Ureter (tissue), 1 donor: ENCODE measurements at regions not wholly inside any gene's neighbourhood (a gene's known extent, or its start where the extent isn't known, plus 50 kb on each side); places are given as distances from the start of the nearest gene placed in this dataset.

Experiments used
- DNase-seq: peaks from one replicate; pipeline ENCODE4 v3.0.0-alpha.2; 2020; ENCODE audit warnings: low spot score
- donor health status: DM: yes; HTN: yes; CAD: no.

DNA sequence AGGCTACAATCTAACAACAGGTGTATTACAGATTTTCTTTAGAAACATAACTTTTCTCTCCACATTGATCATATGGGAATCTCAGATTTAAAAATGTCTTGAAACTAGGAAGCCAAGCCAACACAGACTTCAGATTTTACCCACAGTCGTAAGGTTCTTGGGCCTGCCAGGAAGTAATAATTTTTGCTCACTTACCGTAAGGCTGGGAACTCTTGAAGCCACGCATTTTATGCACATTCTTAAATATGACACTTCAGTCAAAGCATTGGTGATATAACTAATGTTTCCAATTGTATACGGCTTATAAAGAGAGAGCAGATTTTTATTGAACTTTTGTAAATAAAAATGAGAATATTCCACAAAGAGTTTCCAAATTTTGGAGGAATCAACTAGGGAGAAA lies 328.9 kb upstream of the TRPC7 start:
- DNase-seq, result no peak

DNA sequence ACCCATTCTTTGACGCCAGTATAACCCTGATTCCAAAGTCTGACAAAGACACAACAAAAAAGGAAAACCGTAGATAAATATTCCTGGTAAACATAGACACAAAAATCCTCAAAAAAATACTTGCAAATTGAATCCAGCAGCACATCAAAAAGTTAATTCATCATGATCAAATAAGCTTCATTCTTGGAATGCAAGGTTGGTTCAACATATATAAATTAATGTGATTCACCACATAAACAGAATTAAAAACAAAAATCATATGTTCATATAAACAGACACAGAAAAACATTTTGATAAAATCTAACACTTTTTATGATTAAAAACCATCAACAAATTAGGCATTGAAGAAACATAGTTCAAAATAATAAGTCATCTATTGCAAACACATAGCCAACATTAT lies 324.2 kb upstream of the TRPC7 start:
- no peak for DNase-seq

DNA sequence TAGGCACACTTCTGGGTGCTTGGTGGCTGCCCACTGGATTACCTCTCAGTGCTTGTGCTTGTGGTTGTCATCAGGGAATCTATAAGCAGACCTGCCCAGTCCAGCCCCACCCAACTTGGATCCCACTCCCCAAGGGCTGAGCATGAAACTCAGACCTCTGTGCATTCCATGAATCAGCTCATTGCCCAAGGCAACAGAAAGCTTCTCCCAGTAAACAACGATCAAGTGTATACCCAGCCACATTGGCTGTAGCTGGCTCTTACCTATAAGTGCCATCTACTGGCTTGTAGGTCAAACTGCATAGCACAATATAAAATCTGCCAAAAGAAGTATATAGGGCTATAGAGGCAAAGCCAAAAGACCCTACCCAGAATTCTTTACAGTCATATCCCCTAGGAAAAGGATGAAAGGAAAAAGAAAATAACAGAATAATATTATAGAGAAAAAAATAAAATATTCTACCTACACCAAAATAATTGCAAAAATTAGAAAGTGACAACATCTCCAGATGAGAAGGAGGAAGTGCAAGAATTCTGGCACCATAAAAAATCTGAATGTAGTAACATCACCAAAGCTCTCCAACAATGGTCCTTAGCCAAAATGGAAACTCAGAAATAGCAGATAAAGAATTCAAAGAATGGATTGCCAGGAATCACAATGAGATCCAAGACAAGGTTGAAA lies 321.0 kb upstream of the TRPC7 start:
- no peak for DNase-seq

- no peak for DNase-seq
These were observed 317.6 kb upstream of the TRPC7 start for GRCh38 chr5:136682986-136683385.

DNA sequence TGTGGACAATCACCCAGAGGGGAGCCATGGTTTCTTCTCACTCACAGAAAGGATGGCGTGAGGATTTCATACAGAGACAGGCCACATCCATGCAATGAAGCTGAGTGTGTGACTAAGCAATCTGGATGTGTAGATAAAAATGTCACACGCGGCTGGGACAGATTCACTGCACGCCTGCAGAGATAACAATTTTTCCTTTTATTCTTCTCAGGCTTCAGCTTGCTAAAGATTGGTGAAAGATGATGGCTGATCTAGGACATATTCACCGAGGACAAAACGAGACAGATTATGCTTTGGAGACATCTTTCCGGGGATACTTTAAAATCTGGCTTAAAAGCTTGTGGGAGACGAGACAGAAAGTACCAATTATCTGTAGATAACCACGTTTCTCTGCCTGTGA lies 313.9 kb upstream of the TRPC7 start:
- no peak for DNase-seq

- no peak for DNase-seq
These were observed 311.9 kb upstream of the TRPC7 start for GRCh38 chr5:136677217-136677616.

DNA sequence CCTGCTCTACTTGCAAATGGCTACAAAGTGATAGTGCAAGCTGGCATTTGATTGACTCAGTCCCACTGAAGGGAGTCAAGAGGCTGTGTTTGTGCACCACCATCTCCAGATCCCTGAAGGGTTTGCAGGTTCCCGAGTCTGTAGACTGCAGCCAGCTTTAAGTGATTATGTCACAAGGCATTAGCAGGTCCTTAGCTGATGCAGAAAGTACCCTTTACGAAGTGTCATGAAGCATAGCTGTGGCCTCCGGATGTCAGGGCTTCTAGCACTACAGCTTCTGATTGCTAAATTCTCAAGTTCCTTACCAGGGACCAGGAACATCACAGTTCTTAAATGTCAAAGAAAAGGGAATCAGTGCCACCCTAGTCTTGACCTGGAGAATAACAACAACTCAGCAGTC lies 311.3 kb upstream of the TRPC7 start:
- DNase-seq, result no peak

- no peak for DNase-seq
These were observed 310.4 kb upstream of the TRPC7 start for GRCh38 chr5:136675769-136676168.

DNA sequence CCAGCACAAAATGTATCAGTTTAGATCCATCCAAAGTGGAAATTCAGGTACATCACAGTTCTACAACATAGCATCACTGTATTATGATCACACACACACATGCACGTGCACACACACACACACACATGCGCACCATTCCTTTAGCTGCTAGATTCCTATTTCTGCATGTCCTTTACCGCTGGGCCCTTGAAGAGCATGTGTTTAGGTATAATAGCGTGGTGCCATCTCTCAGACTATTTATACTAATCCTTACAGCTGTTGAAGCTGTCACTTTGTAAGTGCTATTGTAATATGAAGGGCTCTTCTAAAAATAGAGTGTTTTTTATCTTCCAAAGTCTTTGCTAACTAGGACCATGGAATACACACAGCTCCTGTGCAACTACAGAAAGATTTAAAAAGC lies 308.8 kb upstream of the TRPC7 start:
- no peak for DNase-seq

DNA sequence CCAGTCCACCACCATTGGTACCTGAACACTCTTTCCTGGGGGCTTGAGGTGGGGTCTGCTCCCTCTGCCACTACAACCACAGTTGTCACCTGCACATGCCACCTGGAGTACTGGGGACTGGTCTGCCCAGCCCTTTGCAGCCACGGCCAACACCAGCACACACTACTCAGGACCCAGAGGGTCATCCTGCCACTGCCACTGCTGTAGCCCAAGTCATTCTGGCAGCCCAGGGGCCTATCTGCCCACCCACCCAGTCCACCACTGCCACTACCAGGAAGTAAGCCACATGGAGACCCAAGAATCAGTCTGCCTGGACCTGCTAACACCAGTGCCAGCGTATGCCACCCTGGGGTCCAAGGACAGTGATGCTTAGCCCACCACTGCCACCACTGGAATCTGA lies 302.4 kb upstream of the TRPC7 start:
- DNase-seq, result no peak

- DNase-seq, result no peak
These were observed 301.8 kb upstream of the TRPC7 start for GRCh38 chr5:136666970-136667620.

- DNase-seq, result no peak
These were observed 300.0 kb upstream of the TRPC7 start for GRCh38 chr5:136665331-136665730.

- no peak for DNase-seq
These were observed 295.7 kb upstream of the TRPC7 start for GRCh38 chr5:136661026-136661425.

GRCh38 chr5:136656811-136657210 lies 291.5 kb upstream of the TRPC7 start:
- DNase-seq, result no peak

GRCh38 chr5:136655468-136655867 lies 290.1 kb upstream of the TRPC7 start:
- no peak for DNase-seq

DNA sequence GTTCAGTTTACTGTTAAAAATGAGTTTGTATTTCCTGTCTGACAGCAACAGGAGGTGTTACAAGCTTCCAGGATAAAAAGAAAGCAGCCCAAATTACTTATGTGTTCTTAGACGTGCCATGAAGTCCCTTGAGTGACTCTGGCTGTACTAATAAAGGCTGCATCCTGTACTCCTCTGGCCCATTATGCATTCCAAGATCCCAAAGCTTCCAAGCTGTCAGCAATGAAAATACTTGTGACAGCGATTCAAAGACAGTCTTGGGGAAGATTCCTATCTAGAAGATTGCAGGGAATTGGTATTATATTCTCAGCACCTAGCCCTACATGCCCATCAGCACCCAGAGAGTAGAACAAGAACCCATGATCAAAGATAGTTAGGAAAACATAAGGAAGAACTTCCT lies 281.6 kb upstream of the TRPC7 start:
- no peak for DNase-seq

- no peak for DNase-seq
These were observed 277.6 kb upstream of the TRPC7 start for GRCh38 chr5:136642976-136643375.

DNA sequence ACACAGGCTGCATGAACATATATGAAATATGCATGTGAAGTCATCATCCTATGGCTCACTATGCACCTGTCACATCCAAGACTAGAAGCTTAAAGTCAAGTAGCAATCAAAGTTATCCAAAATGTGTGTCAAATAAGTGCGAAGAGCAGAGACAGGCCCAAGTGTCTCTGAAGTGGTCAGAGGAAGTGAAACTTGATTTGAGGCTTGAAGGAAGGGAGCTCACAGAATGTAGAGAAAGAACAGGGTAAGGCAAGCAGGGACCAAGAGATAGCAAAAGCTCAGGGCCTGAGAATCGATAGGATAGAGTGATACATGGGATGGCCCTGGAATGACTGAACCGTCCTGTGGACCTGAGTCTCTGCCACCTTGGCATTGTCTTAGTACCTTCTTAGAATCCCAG lies 274.3 kb upstream of the TRPC7 start:
- no peak for DNase-seq

- DNase-seq, result no peak
These were observed 272.7 kb upstream of the TRPC7 start for GRCh38 chr5:136638084-136638483.

- no peak for DNase-seq
These were observed 270.7 kb upstream of the TRPC7 start for GRCh38 chr5:136636001-136636400.

DNA sequence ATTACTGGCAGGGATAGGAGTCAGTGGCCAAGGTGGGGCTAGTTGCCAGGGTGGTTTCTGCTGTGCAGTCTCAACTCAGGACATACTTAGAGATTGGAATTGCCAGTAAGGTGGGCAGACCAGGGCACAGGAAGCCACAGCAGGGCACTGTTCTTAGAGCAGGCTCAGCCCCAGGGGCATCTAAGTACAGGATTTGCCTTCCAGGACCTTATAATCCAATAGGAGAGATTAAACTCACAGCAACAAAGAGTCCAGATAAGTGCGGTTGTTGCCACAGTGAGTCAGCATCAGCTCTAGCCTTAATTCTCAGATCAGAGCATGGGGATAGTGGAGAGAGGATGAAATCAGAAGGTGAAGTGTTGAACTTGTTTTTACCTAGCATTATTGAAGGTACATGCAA lies 265.8 kb upstream of the TRPC7 start:
- no peak for DNase-seq

- DNase-seq, result no peak
These were observed 263.9 kb upstream of the TRPC7 start for GRCh38 chr5:136629125-136629792.

- DNase-seq, result no peak
These were observed 261.2 kb upstream of the TRPC7 start for GRCh38 chr5:136626531-136626930.
